ENCODE measurements at regions not wholly inside any gene's neighbourhood (a gene's known extent, or its start where the extent isn't known, plus 50 kb on each side); places are given as distances from the start of the nearest gene placed in this dataset.

- Histone ChIP-seq H3K9ac (ENCODE audit: low read length) (no peak overlapping the region), H3K4me2 (ENCODE audit: low read length, poor library complexity, severe bottlenecking) (no peak overlapping the region), H3K14ac (ENCODE audit: low read length in 2 of 2) (no peak overlapping the region), H3K27me3 (ENCODE audit: control insufficient read depth in 1 of 2, insufficient read depth in 1 of 2, low read length in 2 of 2) (no peaks in the 10 kb centered on the region), H2AFZ (ENCODE audit: low read depth, low read length) (no peak overlapping the region), H2BK15ac (ENCODE audit: low read depth, poor library complexity, severe bottlenecking) (no peak overlapping the region), H4K8ac (ENCODE audit: low read length) (no peak overlapping the region), H2BK120ac (ENCODE audit: low read depth, low read length) (no peak overlapping the region), H3K4me1 (ENCODE audit: control insufficient read depth, insufficient read depth, low read depth, low read length) (no peaks in the 10 kb centered on the region), H3K4ac (ENCODE audit: low read depth in 1 of 2, low read length in 2 of 2) (no peak overlapping the region), H2AK5ac (ENCODE audit: low read length, severe bottlenecking) (no peak overlapping the region), H3K18ac (ENCODE audit: low read depth in 1 of 2, low read length in 2 of 2) (no peak overlapping the region), H3K36me3 (ENCODE audit: control insufficient read depth in 1 of 2, insufficient read depth in 2 of 2, low read depth in 1 of 2, low read length in 2 of 2) (no peaks in the 10 kb centered on the region), H4K91ac (ENCODE audit: low read length) (no peak overlapping the region), H3K79me1 (replicated peaks; ENCODE audit: low read length, poor library complexity, severe bottlenecking) (no peaks in the 10 kb centered on the region), H3K9me3 (ENCODE audit: control insufficient read depth, low read length) (peaks cover 5% of the 10 kb centered on the region), H3K4me3 (ENCODE audit: insufficient read depth in 1 of 2, low read depth in 1 of 2, low read length in 2 of 2) (no peak overlapping the region), H2BK12ac (ENCODE audit: low read length in 2 of 2) (no peak overlapping the region), H3K27ac (ENCODE audit: low read length, poor library complexity, severe bottlenecking) (no peak overlapping the region), H3K23ac (ENCODE audit: low read length in 2 of 2) (no peak overlapping the region), H2BK5ac (ENCODE audit: low read depth, low read length, poor library complexity, severe bottlenecking) (no peak overlapping the region)
- peak; percentile 6 for DNase-seq
These were observed 956.9 kb upstream of the NDST4 start for GRCh38 chr4:116070283-116070682.

- Histone ChIP-seq H4K8ac (ENCODE audit: low read length) (no peak overlapping the region), H3K79me1 (replicated peaks; ENCODE audit: low read length, poor library complexity, severe bottlenecking) (no peaks in the 10 kb centered on the region), H3K23ac (ENCODE audit: low read length in 2 of 2) (no peak overlapping the region), H3K4ac (ENCODE audit: low read depth in 1 of 2, low read length in 2 of 2) (no peak overlapping the region), H3K9ac (ENCODE audit: low read length) (no peak overlapping the region), H2BK5ac (ENCODE audit: low read depth, low read length, poor library complexity, severe bottlenecking) (no peak overlapping the region), H2BK15ac (ENCODE audit: low read depth, poor library complexity, severe bottlenecking) (no peak overlapping the region), H2AK5ac (ENCODE audit: low read length, severe bottlenecking) (no peak overlapping the region), H2BK120ac (ENCODE audit: low read depth, low read length) (no peak overlapping the region), H3K14ac (ENCODE audit: low read length in 2 of 2) (no peak overlapping the region), H3K18ac (ENCODE audit: low read depth in 1 of 2, low read length in 2 of 2) (no peak overlapping the region), H3K27me3 (ENCODE audit: control insufficient read depth in 1 of 2, insufficient read depth in 1 of 2, low read length in 2 of 2) (no peaks in the 10 kb centered on the region), H4K91ac (ENCODE audit: low read length) (no peak overlapping the region), H2AFZ (ENCODE audit: low read depth, low read length) (no peak overlapping the region), H3K4me1 (ENCODE audit: control insufficient read depth, insufficient read depth, low read depth, low read length) (no peaks in the 10 kb centered on the region), H3K9me3 (ENCODE audit: control insufficient read depth, low read length) (peaks cover 5% of the 10 kb centered on the region), H2BK12ac (ENCODE audit: low read length in 2 of 2) (no peak overlapping the region), H3K36me3 (ENCODE audit: control insufficient read depth in 1 of 2, insufficient read depth in 2 of 2, low read depth in 1 of 2, low read length in 2 of 2) (no peaks in the 10 kb centered on the region), H3K27ac (ENCODE audit: low read length, poor library complexity, severe bottlenecking) (no peak overlapping the region), H3K4me3 (ENCODE audit: insufficient read depth in 1 of 2, low read depth in 1 of 2, low read length in 2 of 2) (no peak overlapping the region), H3K4me2 (ENCODE audit: low read length, poor library complexity, severe bottlenecking) (no peak overlapping the region)
- WGBS, result 65% methylated on average over 5 of the region's 5 CpGs
- DNase-seq, result no peak
These were observed 953.4 kb upstream of the NDST4 start for GRCh38 chr4:116066711-116067245.

- H3K27ac ChIP-seq (ENCODE audit: low read length, poor library complexity, severe bottlenecking), result no peak overlapping the region
- no peaks in the 10 kb centered on the region for H3K36me3 ChIP-seq (ENCODE audit: control insufficient read depth in 1 of 2, insufficient read depth in 2 of 2, low read depth in 1 of 2, low read length in 2 of 2)
- no peak overlapping the region for H3K14ac ChIP-seq (ENCODE audit: low read length in 2 of 2)
- no peak overlapping the region for H4K8ac ChIP-seq (ENCODE audit: low read length)
- no peak overlapping the region for H3K4ac ChIP-seq (ENCODE audit: low read depth in 1 of 2, low read length in 2 of 2)
- H3K23ac ChIP-seq (ENCODE audit: low read length in 2 of 2), result no peak overlapping the region
- no peak overlapping the region for H2BK5ac ChIP-seq (ENCODE audit: low read depth, low read length, poor library complexity, severe bottlenecking)
- H3K9ac ChIP-seq (ENCODE audit: low read length), result no peak overlapping the region
- no CpG with 5 or more reads among the region's 2 CpGs for WGBS
- H2AK5ac ChIP-seq (ENCODE audit: low read length, severe bottlenecking), result no peak overlapping the region
- H2AFZ ChIP-seq (ENCODE audit: low read depth, low read length), result no peak overlapping the region
- H2BK15ac ChIP-seq (ENCODE audit: low read depth, poor library complexity, severe bottlenecking), result no peak overlapping the region
- H3K27me3 ChIP-seq (ENCODE audit: control insufficient read depth in 1 of 2, insufficient read depth in 1 of 2, low read length in 2 of 2), result no peaks in the 10 kb centered on the region
- no peak overlapping the region for H3K4me2 ChIP-seq (ENCODE audit: low read length, poor library complexity, severe bottlenecking)
- H2BK12ac ChIP-seq (ENCODE audit: low read length in 2 of 2), result no peak overlapping the region
- no peak overlapping the region for H3K4me3 ChIP-seq (ENCODE audit: insufficient read depth in 1 of 2, low read depth in 1 of 2, low read length in 2 of 2)
- peaks cover 5% of the 10 kb centered on the region for H3K9me3 ChIP-seq (ENCODE audit: control insufficient read depth, low read length)
- H3K79me1 ChIP-seq (replicated peaks; ENCODE audit: low read length, poor library complexity, severe bottlenecking), result no peaks in the 10 kb centered on the region
- no peak overlapping the region for H2BK120ac ChIP-seq (ENCODE audit: low read depth, low read length)
- no peaks in the 10 kb centered on the region for H3K4me1 ChIP-seq (ENCODE audit: control insufficient read depth, insufficient read depth, low read depth, low read length)
- no peak overlapping the region for H3K18ac ChIP-seq (ENCODE audit: low read depth in 1 of 2, low read length in 2 of 2)
- H4K91ac ChIP-seq (ENCODE audit: low read length), result no peak overlapping the region
- DNase-seq, result no peak
These were observed 950.9 kb upstream of the NDST4 start for GRCh38 chr4:116064331-116064730.

GRCh38 chr4:116059361-116059760 lies 945.9 kb upstream of the NDST4 start:
- H2BK15ac ChIP-seq (ENCODE audit: low read depth, poor library complexity, severe bottlenecking), result no peak overlapping the region
- H4K8ac ChIP-seq (ENCODE audit: low read length), result no peak overlapping the region
- no peaks in the 10 kb centered on the region for H3K79me1 ChIP-seq (replicated peaks; ENCODE audit: low read length, poor library complexity, severe bottlenecking)
- DNase-seq, result no peak
- no peak overlapping the region for H2BK12ac ChIP-seq (ENCODE audit: low read length in 2 of 2)
- H4K91ac ChIP-seq (ENCODE audit: low read length), result no peak overlapping the region
- H2BK5ac ChIP-seq (ENCODE audit: low read depth, low read length, poor library complexity, severe bottlenecking), result no peak overlapping the region
- H3K14ac ChIP-seq (ENCODE audit: low read length in 2 of 2), result peak overlapping the region in 1 of 2 experiments; percentile 49
- no peaks in the 10 kb centered on the region for H3K36me3 ChIP-seq (ENCODE audit: control insufficient read depth in 1 of 2, insufficient read depth in 2 of 2, low read depth in 1 of 2, low read length in 2 of 2)
- H2BK120ac ChIP-seq (ENCODE audit: low read depth, low read length), result no peak overlapping the region
- H3K23ac ChIP-seq (ENCODE audit: low read length in 2 of 2), result no peak overlapping the region
- H3K9ac ChIP-seq (ENCODE audit: low read length), result no peak overlapping the region
- no peak overlapping the region for H3K18ac ChIP-seq (ENCODE audit: low read depth in 1 of 2, low read length in 2 of 2)
- no peaks in the 10 kb centered on the region for H3K4me1 ChIP-seq (ENCODE audit: control insufficient read depth, insufficient read depth, low read depth, low read length)
- H2AFZ ChIP-seq (ENCODE audit: low read depth, low read length), result no peak overlapping the region
- H3K9me3 ChIP-seq (ENCODE audit: control insufficient read depth, low read length), result no peaks in the 10 kb centered on the region
- no peak overlapping the region for H3K4ac ChIP-seq (ENCODE audit: low read depth in 1 of 2, low read length in 2 of 2)
- no peak overlapping the region for H3K4me3 ChIP-seq (ENCODE audit: insufficient read depth in 1 of 2, low read depth in 1 of 2, low read length in 2 of 2)
- H3K27me3 ChIP-seq (ENCODE audit: control insufficient read depth in 1 of 2, insufficient read depth in 1 of 2, low read length in 2 of 2), result no peaks in the 10 kb centered on the region
- no peak overlapping the region for H3K27ac ChIP-seq (ENCODE audit: low read length, poor library complexity, severe bottlenecking)
- 71% methylated on average over 1 of the region's 1 CpG for WGBS
- H3K4me2 ChIP-seq (ENCODE audit: low read length, poor library complexity, severe bottlenecking), result no peak overlapping the region
- H2AK5ac ChIP-seq (ENCODE audit: low read length, severe bottlenecking), result no peak overlapping the region
